GM19324 (cell line): ENCODE measurements at regions not wholly inside any gene's neighbourhood (a gene's known extent, or its start where the extent isn't known, plus 50 kb on each side); places are given as distances from the start of the nearest gene placed in this dataset.

Source experiments
- ATAC-seq: cut with Tn5 transposase; IDR thresholded peaks from one replicate; pipeline ENCODE4 v1.9.1; 2021; ENCODE audit warnings: mild to moderate bottlenecking, moderate library complexity; ENCODE audit not compliant: unreplicated experiment, low FRiP score

DNA sequence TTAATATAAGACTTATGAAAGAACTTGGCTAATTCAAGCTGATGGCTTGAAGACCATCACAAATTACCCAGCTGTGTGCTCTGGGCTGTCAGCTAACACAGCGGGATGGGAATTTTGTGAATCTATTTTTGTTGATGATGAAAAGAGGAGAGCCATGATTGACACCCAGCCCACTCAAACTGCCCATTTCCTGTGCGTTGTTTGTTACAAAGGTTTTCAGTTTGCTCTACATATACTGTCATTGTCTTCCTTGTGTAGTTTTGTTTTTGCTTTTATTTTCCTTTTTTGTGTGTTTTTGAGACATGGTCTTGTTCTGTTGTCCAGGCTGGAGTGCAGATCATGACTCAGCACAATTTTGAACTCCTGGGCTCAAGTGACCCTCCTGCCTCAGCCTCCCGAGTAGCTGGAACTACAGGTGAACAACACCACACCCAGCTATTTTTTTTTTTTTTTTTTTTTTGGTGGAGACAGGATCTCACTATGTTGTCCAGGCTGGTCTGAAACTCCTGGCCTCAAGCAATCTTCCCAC, 400.3 kb downstream of the ICE1 start:
- ATAC-seq, result no peak

DNA sequence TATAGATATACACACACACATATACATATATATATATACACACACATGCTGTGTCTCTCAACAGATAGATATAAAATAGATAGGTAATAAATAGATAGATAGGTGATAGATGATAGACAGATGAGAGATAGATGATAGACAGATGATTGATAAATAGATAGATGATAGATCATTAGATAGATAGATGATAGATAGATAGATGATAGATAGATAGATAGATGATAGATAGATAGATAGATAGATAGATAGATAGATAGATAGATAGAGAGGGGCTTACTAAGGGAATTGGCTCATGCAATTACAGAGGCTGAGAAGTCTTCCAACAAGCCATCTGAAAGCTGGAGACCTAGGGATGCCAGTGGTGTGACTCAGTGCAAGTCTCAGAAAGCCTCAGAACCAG, 394.5 kb downstream of the ICE1 start:
- no peak for ATAC-seq

DNA sequence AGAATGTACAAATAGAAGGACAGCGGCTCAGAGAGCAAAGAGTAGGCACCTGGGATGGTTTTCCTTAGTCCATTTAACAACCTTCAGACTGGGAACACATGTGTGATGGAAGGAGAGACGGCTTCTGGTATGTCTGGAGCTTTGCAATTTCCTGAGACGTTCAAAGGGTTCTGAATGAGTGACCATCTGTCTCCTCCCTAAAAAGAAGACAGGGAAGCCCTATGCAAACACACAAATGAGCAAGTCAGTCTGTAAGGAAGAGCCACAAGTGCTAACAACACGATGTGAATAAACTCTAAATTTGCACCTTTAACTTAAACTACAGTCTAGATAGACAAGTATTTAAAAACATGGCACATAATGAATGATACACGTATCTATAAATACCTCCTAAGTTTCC, 391.0 kb downstream of the ICE1 start:
- no peak for ATAC-seq

DNA sequence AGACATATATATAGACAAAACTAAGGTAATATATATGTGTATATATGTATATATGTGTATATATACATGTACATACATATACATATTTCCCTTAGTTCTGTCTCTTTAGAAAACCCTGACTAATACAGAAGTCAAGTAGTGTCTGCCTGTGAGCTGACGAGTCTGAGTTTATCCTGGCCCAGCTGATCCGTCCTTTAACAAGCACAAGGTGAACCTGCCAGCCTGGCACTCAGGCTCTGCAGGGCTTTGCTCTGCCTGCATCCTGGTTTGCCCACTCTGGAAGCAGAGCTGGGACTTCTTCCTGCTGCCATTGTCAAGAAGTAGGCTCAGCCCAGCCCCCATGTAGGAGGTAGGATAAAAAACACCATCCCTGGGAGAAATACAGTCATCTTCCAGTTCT, 388.0 kb downstream of the ICE1 start:
- ATAC-seq, result no peak

DNA sequence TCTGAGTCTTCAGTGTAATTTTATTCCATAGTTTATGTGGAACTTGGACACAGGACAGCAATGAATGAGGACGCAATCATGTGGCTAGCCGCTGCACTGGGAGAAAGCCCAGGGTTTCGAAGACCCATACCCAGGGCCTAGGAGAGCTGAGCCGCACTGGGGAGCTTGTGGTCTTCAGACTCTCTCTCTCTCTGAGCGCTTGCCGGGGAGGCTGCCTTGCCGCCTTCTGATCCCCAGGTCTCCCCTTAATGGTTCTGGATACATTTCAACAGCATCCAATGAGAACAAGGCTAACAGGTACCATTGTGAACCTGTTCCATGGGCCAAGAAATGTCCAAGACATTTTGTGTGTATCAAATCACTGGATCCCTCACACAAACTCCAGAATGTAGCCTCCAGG, 383.4 kb downstream of the ICE1 start:
- no peak for ATAC-seq

DNA sequence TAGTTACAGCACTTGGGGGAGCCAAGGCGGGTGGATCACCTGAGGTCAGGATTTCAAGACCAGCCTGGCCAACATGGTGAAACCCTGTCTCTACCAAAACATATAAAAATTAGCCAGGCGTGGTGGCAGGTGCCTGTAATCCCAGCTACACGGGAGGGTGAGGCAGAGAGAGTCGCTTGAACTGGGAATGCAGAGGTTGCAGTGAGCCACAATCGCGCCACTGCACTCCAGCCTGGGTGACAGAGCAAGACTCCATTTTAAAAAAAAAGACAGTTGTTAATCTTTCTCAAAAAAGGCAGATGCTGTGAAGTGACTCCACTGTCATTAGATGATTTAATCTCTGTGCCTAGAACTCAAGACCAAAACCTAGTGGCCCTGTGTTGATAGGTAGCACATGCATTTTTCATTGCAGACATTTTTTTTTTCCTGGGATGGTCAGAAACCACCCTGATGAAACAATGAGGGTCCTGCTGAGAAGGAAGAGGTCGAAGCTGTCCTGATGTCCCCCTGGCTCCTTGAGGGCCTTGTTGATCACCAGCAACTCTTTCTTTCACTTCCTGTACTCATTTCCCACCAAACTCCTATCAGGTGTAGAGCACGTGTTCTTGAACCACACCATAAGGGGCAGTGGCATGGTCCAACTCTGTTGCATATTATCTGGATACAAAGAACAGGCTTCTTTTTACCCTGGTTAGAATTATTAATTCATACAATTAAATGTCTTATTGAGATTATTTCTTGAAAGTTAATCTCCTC, 382.2 kb downstream of the ICE1 start:
- no peak for ATAC-seq

DNA sequence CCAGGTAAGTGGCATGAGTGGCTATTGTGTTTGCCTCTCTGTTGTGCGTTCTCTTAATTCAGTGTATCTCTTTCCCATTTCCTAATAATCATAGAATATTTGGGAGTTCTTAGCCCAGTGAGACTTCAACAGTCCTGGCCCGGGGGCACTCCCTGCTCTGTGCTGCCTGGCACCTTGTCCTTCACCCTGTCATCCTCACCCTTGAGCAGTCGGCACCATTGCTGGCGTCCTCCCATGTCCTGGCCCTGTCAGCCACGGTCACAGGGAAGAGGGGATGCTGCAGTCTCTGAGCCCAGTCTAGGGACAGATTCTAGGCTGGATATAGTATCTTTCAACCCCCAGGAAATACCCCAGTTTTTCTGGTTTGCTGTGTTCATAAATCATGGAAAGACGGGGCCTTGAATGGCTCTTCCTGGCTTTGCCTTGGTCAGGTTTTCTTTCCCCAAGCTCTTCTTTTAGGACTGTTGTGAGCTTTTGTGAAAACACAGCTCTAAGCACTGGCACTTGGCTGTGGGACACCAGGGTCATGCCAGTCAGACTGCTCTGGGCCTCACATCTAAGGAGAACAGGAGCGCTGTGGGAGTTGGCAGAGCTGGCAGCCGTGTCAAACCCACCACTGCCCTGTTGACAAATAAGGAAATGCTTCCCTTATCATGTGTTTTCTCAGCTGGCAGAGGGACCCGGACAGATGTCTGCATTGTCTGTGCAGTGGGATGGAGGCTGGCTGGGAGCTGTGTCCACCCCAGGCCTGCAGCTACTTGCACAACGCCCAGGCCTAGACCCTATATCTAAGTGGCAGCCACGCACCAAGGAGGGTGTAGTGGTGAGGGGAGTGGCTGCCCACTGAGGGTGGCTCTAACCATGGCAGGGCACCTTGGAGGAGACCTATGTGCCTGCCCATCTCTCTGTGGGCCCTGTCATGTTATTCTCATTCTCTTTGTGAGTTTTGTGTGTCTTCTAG, 378.6 kb downstream of the ICE1 start:
- ATAC-seq, result no peak

DNA sequence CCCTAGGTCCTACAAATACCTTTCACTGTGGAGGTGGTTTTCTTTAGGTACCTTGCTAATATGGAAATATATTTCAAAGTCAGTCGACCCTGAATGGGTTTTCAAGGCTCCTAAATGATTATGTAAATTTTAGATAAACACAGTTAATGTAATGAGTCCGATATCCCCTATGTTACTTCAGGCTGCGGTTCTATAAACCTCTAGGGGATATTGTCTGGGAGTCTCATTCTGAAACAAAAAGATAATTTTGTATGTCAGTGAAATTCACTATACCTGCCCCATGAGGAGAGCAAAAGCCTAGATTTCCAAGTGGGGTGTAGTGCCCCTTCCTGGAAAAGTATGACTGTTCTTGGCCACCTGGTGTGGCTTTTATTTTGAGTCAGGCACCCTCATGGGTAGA, 377.3 kb downstream of the ICE1 start:
- no peak for ATAC-seq

DNA sequence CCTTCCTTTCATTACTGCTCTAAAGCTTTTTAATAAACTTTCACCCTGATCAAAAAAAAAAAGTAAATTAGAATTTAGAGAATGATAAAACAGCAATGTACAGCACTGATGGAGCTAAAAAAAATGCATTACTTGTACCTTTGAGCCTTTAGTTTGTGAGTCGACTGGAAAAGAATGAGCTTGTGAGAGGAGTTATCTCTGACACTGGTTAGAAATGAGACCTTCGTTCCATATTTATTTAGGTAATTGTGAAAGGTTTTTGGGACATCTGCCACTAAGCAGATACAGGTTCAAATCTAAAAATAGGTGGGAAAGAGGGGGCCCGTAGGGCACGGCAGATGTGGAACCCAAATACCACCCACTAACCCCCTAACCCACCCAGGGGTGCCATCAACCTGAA, 376.8 kb downstream of the ICE1 start:
- no peak for ATAC-seq

DNA sequence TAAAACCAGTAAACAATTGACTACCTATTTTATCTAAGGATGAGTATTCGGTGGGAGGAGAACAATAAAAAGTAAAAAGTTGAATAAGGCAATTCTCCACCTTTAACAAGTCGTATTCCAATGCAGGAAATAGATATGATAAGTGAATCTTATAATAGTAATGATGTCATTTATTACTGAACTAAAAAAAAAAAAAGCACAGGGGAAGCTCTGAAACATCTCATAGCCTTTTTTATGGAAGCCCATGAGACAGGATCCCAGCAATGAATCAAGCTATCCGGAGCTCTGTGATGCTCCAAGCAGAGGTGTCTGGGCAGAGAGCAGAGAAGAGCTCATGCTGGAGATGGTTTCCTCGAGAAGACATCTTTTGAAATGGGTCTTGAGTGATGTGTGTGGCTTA, 376.0 kb downstream of the ICE1 start:
- ATAC-seq, result no peak

DNA sequence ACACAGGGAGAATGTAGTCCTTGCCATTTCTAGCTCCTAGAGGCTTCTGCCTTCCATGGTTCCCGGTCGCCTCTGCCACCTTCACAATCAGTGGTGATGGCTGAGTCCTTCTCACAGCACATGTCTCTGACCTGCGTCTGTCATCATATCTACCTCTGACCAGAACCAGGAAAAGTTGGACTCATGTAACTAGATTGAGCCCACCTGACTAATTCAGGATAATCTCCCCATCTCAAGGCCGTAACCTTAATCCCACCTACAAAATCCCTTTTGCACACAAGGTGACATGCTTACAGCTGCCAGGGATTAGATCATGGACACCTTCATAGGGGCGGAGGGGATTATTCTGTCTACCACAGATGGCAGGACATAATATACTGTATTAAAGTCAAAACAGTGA, 375.6 kb downstream of the ICE1 start:
- no peak for ATAC-seq

DNA sequence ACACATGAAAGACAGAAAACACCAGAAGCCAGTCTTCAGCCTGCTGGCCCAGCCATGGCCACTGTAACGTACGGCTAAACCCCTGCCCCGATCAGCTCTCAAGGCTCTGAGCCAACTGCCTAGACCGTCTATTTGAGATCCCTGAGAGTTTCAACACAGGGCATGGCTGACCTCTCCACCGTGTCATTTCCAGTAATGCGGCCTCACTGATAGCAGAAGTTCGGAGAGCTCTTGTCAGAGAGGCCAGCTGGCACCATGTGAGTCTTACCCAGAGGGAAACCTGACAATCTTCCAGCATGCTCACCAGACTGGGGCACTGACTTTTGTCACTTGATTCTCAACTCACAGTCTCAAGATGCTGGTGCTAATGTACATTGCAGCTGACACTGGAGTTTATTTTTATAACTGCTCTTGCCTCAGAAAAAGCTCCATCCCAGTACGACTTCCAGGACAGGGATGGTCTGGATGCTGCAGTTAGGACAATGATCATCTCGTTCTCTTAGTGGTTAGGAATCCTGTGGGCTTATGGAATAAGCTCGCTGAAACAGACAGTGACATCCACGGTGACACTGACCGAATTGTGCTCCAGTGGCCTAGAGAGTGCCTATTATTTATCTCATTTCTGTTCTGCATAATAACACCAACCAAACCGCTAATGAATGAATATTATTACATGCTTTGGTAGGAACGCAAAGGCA, 372.7 kb downstream of the ICE1 start:
- no peak for ATAC-seq

DNA sequence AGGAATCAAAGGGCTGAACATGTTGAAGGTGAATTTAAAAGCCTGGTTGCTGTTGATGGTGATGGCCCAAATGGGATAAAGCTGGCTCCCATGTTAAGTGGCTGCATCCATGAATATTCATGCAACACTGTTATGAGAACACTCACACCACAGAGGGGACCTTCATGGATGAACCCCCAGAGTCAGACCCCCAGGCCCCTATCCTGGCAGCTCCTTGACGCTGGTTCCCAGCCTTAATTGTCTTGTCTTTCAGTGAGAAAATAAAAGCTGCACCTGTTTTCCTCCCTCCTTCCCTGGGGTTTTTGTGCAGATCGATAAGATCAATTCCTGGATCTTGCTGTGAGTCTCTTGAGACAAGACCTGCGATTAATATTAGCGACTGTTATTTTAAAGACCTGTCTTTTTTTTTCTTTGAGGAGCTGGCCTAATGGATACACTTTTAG, 371.7 kb downstream of the ICE1 start:
- ATAC-seq, result no peak

DNA sequence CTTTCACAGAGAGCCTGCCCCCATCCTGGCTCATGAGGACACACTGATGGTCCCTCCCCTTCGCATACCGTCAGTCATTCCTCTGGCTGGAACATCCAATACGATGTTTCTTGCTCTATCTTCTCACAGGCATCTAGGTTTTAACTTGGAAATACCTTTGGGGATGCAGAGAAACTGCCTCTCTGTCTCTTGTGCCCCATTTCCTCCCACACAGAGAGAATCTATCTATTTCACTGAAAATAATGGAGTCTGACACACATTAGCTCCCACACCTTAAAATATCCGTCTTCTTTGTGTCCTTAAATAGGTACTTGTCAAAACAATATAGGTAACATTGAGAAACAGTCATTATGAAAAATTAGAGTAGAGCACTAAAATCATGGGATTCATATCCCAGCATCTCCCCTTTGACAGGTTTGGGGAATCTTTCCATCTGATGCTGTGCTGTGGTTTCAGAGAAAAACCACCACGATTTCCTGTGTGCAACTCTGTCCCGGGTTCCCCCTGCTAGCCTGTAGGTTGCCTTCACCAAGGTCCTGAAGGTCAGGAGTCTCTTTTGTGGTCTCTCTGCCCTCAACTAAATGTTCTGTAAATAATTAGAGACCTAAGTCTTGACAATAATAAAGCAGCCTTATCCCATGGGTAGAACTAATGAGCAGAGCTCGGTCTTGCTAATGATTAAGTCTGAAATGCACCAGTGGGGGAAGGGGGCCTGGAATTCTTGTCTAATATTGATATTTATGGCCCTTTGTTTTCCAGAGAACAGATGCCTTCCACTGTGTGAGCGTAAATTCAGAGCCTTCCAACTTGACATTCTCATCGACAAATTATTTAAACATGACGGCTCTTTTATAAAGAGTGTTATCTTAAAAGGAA, 371.0 kb downstream of the ICE1 start:
- ATAC-seq, result no peak

DNA sequence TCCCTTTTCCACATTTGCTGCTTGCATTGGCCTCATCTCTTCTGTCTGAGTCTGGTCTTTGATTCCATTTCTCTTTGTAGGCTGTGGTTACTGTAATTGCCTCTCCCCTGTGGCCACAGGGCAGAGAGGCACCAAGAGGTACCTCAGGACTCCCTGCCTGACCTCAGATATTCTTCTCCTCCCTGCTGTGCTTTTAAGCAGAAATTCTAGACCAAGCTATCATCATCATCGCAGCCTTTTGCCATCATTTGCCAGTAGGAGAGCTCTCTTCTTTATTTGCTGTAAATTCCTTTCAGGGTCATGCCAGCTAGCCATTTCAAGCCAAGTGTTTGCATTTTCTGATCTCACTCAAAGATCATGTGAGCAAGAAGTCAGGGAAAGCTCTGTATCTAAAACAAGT, 369.6 kb downstream of the ICE1 start:
- ATAC-seq, result no peak

DNA sequence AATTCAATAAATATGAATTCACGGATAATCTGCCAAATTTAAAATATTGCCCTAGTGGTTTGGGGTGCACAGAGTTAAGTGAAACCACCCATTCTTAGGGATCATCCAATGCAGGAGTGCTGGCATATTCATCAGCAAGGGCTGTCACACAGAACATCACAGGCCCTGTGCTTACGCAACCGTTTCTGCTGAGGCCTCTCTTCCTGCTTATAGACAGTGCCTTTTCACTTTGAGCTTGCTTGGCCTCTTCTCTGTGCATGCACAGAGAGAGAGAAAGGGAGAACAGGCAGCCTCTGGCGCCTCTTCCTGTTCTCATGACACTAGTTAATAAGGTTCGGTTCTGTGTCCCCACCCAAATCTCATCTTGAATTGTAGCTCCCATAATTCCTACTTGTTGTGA, 366.3 kb downstream of the ICE1 start:
- no peak for ATAC-seq

DNA sequence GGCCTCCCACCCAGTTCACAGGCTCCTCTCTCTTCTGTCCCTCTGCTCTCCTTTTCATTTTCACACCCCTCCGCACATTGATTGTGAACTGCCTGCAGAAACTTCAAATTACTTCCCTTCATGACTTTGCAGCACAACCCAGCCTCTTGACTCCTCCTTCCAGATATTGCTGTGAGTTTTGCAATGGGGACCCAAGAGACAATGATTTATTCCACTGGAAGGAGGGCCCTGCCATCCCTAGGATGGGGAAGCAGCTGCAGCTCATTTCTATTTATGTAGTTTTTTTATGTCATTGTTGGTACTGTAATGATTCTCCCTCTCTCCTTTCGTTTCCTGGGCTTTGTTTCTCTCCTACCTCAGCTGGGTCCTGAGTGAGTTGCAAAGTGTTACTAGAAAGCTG, 364.9 kb downstream of the ICE1 start:
- no peak for ATAC-seq

DNA sequence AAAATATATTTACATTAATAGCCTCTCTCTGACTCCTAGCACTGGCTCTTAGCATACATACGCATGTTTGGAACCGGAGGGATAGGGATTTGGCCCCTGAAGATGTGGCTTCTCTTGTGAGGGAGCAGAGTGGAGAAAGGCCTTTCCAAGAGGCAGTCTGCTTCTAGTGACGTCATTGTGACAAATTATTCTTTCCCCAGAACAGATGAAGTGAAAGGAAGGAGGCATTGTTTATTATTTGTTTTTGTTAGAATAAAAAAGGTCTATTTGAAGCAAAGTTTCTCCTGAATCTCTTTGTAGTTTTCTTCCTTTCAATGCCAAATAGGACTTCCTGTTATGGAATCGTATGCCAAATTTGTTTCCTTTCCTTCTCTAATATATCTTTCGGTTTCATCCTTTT, 361.6 kb downstream of the ICE1 start:
- no peak for ATAC-seq

DNA sequence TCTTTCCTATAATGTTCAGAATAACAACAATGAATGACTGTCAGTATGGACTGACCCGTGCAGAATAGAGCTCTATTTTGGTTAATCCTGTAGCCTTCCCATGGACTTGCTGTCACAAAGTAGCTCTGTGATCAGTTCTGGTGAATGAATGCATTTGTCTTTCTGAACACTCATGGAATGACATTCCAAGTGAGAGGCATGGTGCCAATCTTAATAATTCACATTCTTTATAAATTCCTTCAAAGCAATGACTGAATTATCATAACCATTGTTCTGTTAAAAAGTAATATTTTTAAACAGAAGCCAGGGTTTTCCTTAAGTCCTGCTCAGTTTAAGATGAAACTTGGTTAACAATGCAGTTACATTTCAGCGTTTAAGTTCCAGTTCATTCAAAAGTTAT, 360.5 kb downstream of the ICE1 start:
- no peak for ATAC-seq

DNA sequence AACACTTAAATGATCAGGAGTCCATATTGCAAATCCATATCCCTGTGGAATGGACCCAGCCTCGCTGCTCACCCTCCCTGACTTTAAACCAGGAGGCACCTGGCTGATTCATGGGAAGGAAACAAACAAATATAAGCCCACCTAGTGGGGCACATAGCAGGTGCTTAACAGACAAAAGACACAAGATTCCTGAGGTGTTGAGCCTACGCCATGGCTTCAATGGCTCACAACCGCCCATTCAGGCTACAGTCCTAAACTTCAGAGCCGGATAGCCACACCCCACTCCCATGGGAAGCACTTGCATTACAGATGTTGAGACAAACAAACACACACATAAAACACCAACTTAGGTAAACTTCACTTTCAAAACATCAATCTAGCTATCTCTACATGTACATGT, 359.9 kb downstream of the ICE1 start:
- ATAC-seq, result no peak
